Panc1 (cell line): ENCODE measurements at regions not wholly inside any gene's neighbourhood (a gene's known extent, or its start where the extent isn't known, plus 50 kb on each side); places are given as distances from the start of the nearest gene placed in this dataset.

Source experiments
- ATAC-seq: fragments of 200-7000 bp; cut with Tn5 transposase; 2 replicates; pipeline ENCODE4 v1.9.1; 2020; ENCODE audit warnings: mild to moderate bottlenecking, moderate library complexity
- BruUV-seq: library from RNA; stranded (reverse); fragments of 400-500 nt; replicated peaks from 2 replicates; lab custom pipeline; 2021; lab: Mats Ljungman, UMichigan
- CTCF ChIA-PET: fragments of 300-600 bp; sonication (Branson Sonifier 250); formaldehyde crosslinking; loops from one replicate; lab custom pipeline; 2022; ENCODE audit warnings: antibody characterized with exemption; lab: Charles Lee
- POLR2A ChIA-PET: fragments of 300-600 bp; sonication (Branson Sonifier 250); formaldehyde crosslinking; loops from one replicate; lab custom pipeline; 2022; ENCODE audit warnings: antibody characterized with exemption; lab: Charles Lee
- DNase-seq: peaks from one replicate; pipeline ENCODE4 v3.0.0-alpha.2; 2010; ENCODE audit warnings: low read depth, low spot score
- H3K27ac ChIP-seq: 2 replicates; pipeline ENCODE4 v1.5.1; 2011; ENCODE audit warnings: mild to moderate bottlenecking, low read length, inconsistent platforms
- H3K27me3 ChIP-seq: fragments of 200-500 bp; sonication (Bioruptor generic); 2 replicates; pipeline ENCODE4 v1.6.0; 2014; ENCODE audit warnings: low read length, inconsistent platforms; ENCODE audit not compliant: control insufficient read depth, insufficient read depth
- H3K36me3 ChIP-seq: fragments of 200-500 bp; sonication (Bioruptor generic); 2 replicates; pipeline ENCODE4 v1.5.1; 2014; ENCODE audit warnings: inconsistent platforms, mild to moderate bottlenecking, low read length, moderate library complexity; ENCODE audit not compliant: control insufficient read depth, insufficient read depth
- H3K4me1 ChIP-seq: 2 replicates; pipeline ENCODE4 v1.5.1; 2011; ENCODE audit warnings: inconsistent platforms, mild to moderate bottlenecking, low read length, moderate library complexity; ENCODE audit not compliant: control insufficient read depth, insufficient read depth
- H3K4me3 ChIP-seq, 2 experiments: 2 replicates each; pipeline ENCODE4 v1.5.1; 2011 to 2012; ENCODE audit warnings: low read depth in 2 of 2, low read length in 2 of 2, mild to moderate bottlenecking in 2 of 2, inconsistent platforms in 1 of 2, moderate library complexity in 1 of 2
- H3K9me3 ChIP-seq: fragments of 200-500 bp; sonication (Bioruptor generic); 2 replicates; pipeline ENCODE4 v1.5.1; 2014; ENCODE audit warnings: low read depth, mild to moderate bottlenecking, inconsistent platforms, low read length, moderate library complexity; ENCODE audit not compliant: control insufficient read depth, insufficient read depth
- POLR2AphosphoS5 ChIP-seq: IDR thresholded peaks from 2 replicates; pipeline ENCODE4 v1.6.1; 2012; ENCODE audit warnings: mild to moderate bottlenecking, low read depth, low read length, moderate library complexity
- SIN3A ChIP-seq: IDR thresholded peaks from 2 replicates; pipeline ENCODE4 v1.6.1; 2012; ENCODE audit warnings: low read depth, mild to moderate bottlenecking, low read length, moderate library complexity, borderline replicate concordance; ENCODE audit not compliant: insufficient read depth
- TCF7L2 ChIP-seq: IDR thresholded peaks from 2 replicates; pipeline ENCODE4 v1.6.1; 2011; ENCODE audit warnings: mild to moderate bottlenecking, low read depth, low read length, inconsistent platforms
- in situ Hi-C: cut with HindIII; loops from 2 replicates; pipeline ENCODE4 v1.10.0; 2016; ENCODE audit warnings: low sequenced_read_pairs, low pct_unique_long_range_greater_than_20kb
- intact Hi-C: fragments of 100-400 bp; cut with micrococcal nuclease; formaldehyde crosslinking; loops from one replicate; pipeline ENCODE4 v1.10.0; 2022; ENCODE audit not compliant: unreplicated experiment
- TF ChIP-seq, protein P1 (sequence below): fragments of 450-650 bp; IDR thresholded peaks from 2 replicates; pipeline ENCODE4 v1.5.1; 2017; ENCODE audit warnings: mild to moderate bottlenecking
- TF ChIP-seq, protein P2 (sequence below), 2 experiments: IDR thresholded peaks; 2 replicates each; pipeline ENCODE4 v1.6.1; 2011 to 2012; ENCODE audit warnings: low read depth in 2 of 2, control low read depth in 1 of 2, low read length in 1 of 2, mild to moderate bottlenecking in 1 of 2, moderate library complexity in 1 of 2; ENCODE audit not compliant: insufficient read depth in 1 of 2

DNA sequence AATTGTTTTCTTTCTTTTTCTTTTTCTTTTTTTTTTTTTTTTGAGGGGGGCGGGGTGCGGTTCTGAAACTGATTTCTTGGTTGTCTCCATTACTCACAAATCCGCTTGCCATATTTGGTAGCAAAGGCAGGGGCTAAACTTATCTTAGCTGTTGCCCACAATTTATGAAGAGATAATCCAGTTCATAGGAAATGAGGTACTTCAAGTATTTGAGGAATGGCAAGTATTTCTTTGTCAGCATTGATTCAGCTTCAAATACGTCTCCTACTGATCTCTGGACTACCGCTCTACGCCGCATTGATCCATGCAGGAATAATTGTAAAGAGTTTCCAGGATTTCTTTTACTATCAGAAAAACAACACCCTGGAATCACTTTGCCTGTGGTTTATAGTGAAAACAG lies 289.2 kb upstream of the DPYD start:
- CTCF ChIA-PET: no interaction called here
- intact Hi-C loops (no loop called here), in situ Hi-C loops (no loop called here)
- no peaks in the 10 kb centered on the region for H3K9me3 ChIP-seq
- DNase-seq: no peak
- no peaks in the 10 kb centered on the region for H3K27me3 ChIP-seq
- H3K36me3 ChIP-seq: no peaks in the 10 kb centered on the region
- no peaks in the 10 kb centered on the region for H3K4me1 ChIP-seq
- POLR2A ChIA-PET: no interaction called here
- TF ChIP-seq TCF7L2: no peak
- BruUV-seq: no TSS peak
- H3K4me3 ChIP-seq: no peak overlapping the region
- 0 out of 2 replicates have a peak, but pooled peaks have one; percentile 53 for ATAC-seq
- H3K27ac ChIP-seq: peak overlapping the region; percentile 39; the same call in 1 of the 2 replicates

DNA sequence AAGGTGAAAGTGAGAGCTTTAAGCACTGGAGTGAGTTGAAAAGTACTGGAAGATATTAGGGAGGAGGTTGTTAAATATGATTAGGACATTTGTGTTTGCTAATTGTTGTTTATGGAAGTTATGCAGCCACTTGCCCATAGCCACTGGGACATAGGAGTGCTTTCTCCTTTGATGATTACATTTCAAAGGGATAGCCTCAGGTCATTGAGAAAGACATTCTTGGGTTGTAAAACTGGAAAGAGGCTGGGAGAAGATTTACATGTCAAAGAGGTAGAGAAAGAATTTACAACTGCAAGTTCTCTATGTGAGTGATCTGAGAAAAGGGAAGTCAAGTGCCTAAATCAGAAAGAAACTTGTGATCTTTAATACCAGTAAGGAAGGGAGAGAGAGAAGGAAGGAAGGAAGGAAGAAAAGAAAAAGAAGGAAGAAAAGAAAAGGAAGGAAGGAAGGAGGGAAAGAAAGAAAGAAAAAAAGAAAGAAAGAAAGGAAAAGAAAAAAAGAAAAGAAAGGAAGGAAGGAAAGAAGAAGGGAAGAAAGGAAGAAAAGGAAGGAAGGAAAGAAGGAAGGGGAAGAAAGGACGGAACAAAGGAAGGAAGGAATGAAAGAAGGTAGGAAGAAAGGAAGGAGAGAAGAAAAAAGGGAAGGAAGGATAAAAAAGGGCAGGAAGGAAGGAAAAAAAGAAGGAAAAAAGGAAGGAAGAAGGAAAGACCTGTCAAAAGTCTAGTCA lies 284.6 kb upstream of the DPYD start:
- Histone ChIP-seq H3K27me3 (no peaks in the 10 kb centered on the region), H3K4me1 (no peaks in the 10 kb centered on the region), H3K27ac (no peak overlapping the region), H3K4me3 (no peak overlapping the region), H3K9me3 (no peaks in the 10 kb centered on the region), H3K36me3 (no peaks in the 10 kb centered on the region)
- no peak for ATAC-seq
- ChIA-PET POLR2A (no interaction called here), CTCF (no interaction called here)
- TF ChIP-seq TCF7L2: no peak
- no peak for TF ChIP-seq SIN3A
- TF ChIP-seq, protein P1, sequence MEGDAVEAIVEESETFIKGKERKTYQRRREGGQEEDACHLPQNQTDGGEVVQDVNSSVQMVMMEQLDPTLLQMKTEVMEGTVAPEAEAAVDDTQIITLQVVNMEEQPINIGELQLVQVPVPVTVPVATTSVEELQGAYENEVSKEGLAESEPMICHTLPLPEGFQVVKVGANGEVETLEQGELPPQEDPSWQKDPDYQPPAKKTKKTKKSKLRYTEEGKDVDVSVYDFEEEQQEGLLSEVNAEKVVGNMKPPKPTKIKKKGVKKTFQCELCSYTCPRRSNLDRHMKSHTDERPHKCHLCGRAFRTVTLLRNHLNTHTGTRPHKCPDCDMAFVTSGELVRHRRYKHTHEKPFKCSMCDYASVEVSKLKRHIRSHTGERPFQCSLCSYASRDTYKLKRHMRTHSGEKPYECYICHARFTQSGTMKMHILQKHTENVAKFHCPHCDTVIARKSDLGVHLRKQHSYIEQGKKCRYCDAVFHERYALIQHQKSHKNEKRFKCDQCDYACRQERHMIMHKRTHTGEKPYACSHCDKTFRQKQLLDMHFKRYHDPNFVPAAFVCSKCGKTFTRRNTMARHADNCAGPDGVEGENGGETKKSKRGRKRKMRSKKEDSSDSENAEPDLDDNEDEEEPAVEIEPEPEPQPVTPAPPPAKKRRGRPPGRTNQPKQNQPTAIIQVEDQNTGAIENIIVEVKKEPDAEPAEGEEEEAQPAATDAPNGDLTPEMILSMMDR: no peak
- TF ChIP-seq POLR2AphosphoS5: no peak
- TF ChIP-seq, protein P2, sequence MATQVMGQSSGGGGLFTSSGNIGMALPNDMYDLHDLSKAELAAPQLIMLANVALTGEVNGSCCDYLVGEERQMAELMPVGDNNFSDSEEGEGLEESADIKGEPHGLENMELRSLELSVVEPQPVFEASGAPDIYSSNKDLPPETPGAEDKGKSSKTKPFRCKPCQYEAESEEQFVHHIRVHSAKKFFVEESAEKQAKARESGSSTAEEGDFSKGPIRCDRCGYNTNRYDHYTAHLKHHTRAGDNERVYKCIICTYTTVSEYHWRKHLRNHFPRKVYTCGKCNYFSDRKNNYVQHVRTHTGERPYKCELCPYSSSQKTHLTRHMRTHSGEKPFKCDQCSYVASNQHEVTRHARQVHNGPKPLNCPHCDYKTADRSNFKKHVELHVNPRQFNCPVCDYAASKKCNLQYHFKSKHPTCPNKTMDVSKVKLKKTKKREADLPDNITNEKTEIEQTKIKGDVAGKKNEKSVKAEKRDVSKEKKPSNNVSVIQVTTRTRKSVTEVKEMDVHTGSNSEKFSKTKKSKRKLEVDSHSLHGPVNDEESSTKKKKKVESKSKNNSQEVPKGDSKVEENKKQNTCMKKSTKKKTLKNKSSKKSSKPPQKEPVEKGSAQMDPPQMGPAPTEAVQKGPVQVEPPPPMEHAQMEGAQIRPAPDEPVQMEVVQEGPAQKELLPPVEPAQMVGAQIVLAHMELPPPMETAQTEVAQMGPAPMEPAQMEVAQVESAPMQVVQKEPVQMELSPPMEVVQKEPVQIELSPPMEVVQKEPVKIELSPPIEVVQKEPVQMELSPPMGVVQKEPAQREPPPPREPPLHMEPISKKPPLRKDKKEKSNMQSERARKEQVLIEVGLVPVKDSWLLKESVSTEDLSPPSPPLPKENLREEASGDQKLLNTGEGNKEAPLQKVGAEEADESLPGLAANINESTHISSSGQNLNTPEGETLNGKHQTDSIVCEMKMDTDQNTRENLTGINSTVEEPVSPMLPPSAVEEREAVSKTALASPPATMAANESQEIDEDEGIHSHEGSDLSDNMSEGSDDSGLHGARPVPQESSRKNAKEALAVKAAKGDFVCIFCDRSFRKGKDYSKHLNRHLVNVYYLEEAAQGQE (IDR thresholded peaks at IDR 0.05; ENCODE audit: insufficient read depth in 1 of 2, low read depth in 2 of 2, low read length in 1 of 2): no peak
- no peak for DNase-seq
- intact Hi-C loops (no loop called here), in situ Hi-C loops (no loop called here)
- BruUV-seq: no TSS peak

DNA sequence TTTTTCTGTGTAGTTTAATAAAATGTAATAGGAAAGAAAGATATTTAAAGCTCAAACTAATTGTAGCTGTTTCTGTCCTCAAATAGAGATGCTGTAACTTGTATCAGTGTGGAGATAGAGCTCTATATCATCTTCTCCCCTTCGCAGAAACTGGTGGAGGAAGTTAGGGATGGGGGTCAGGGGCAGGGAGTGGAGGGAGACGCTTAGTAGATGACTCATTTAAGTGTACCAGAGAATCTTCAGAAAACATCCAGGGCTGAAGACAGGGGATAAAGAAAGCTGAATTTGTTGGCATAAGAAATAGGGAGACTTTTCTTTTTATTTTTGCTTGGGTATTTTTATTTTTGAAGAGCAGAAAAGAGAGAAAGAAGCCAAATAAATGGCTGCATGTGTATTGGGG lies 282.6 kb upstream of the DPYD start:
- CTCF ChIA-PET: no interaction called here
- Histone ChIP-seq H3K4me1 (no peaks in the 10 kb centered on the region), H3K36me3 (no peaks in the 10 kb centered on the region), H3K9me3 (no peaks in the 10 kb centered on the region), H3K27ac (no peak overlapping the region), H3K4me3 (no peak overlapping the region), H3K27me3 (no peaks in the 10 kb centered on the region)
- in situ Hi-C loops: no loop called here
- BruUV-seq: no TSS peak
- POLR2A ChIA-PET: no interaction called here
- ATAC-seq: no peak
- DNase-seq: no peak
- intact Hi-C loops: no loop called here
- TF ChIP-seq, protein P2 (IDR thresholded peaks at IDR 0.05; ENCODE audit: insufficient read depth in 1 of 2, low read depth in 2 of 2, low read length in 1 of 2): no peak
- no peak for TF ChIP-seq SIN3A
- TF ChIP-seq POLR2AphosphoS5: no peak
- TF ChIP-seq, protein P1: no peak
- no peak for TF ChIP-seq TCF7L2
